NCI-H2107 treated with DMSO at 0.1 percent for 48 hours (cell line): ENCODE measurements at regions not wholly inside any gene's neighbourhood (a gene's known extent, or its start where the extent isn't known, plus 50 kb on each side); places are given as distances from the start of the nearest gene placed in this dataset.
"Not testable (repeated sequence)": the region's sequence is repeated elsewhere in the genome, so short reads cannot be mapped to it uniquely, and the experiment has no call there.

Experiments used
- DNase-seq: peaks from one replicate; lab custom pipeline; 2025; ENCODE audit not compliant: unreplicated experiment; lab: John Stamatoyannopoulos, UW

DNA sequence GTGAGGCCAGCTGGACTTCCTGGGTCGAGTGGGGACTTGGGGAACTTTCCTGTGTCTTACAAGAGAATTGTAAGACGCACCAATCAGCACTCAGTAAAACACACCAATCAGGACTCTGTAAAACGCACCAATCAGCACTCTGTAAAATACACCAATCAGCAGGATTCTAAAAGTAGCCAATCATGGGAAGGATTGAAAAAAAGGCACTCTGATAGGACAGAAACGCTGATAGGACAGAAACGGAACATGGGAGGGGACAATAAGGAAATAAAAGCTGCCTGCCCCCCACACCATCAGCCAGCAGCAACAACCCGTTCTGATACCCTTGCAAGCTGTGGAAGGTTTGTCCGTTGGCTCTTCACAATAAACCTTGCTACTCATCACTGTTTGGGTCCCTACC lies 73.1 kb upstream of the SGCG start:
- DNase-seq: no peak

DNA sequence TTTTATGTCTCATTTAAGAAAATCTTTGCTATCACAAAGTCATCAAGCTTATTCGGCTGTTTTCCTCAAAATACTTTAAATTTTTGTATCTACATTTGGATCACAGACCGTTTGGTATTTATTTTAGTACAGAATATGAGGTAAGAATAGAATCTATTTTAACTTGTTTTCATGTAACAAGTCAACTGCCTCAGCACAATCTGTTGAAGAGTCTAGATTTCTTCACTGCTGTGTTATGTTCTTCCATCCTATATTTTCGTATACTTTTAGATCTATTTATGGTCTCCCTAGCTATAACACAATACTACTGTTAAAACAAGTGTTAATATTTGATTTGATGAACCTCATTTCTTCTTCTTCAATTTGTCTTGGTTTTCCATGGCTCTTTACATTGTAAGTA lies 61.6 kb upstream of the SGCG start:
- DNase-seq: no peak

DNA sequence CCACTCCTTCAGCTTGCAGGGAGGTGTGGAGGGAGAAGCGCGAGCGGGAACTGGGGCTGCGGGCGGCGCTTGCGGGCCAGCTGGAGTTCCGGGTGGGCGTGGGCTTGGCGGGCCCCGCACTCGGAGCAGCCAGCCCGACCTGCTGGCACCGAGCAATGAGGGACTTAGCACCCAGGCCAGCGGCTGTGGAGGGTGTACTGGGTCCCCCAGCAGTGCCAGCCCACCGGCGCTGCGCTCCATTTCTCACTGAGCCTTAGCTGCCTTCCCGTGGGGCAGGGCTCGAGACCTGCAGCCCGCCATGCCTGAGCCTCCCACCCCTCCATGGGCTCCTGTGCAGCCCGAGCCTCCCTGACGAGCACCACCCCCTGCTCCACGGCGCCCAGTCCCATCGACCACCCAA lies 53.2 kb upstream of the SGCG start:
- not testable (repeated sequence) for DNase-seq

GRCh38 chr13:23129331-23129730 lies 51.4 kb upstream of the SGCG start:
- no peak for DNase-seq
